NT2/D1 (cell line): ENCODE measurements at regions not wholly inside any gene's neighbourhood (a gene's known extent, or its start where the extent isn't known, plus 50 kb on each side); places are given as distances from the start of the nearest gene placed in this dataset.

ENCODE experiments used
- DNase-seq: peaks from one replicate; pipeline ENCODE4 v3.0.0-alpha.2; 2011; ENCODE audit warnings: low read depth, low spot score
- H3K27me3 ChIP-seq: 2 replicates; pipeline ENCODE4 v1.6.0; 2011; ENCODE audit warnings: mild to moderate bottlenecking; ENCODE audit not compliant: insufficient read length, insufficient read depth
- H3K36me3 ChIP-seq: 2 replicates; pipeline ENCODE4 v1.6.1; 2011; ENCODE audit warnings: mild to moderate bottlenecking, low read length, mixed read lengths; ENCODE audit not compliant: insufficient read depth, insufficient read length
- H3K4me1 ChIP-seq: 2 replicates; pipeline ENCODE4 v1.5.1; 2011; ENCODE audit not compliant: insufficient read depth, insufficient read length
- H3K4me3 ChIP-seq: 2 replicates; pipeline ENCODE4 v1.5.1; 2011; ENCODE audit warnings: low read depth; ENCODE audit not compliant: insufficient read length
- H3K9ac ChIP-seq: 2 replicates; pipeline ENCODE4 v1.6.0; 2011; ENCODE audit warnings: low read depth; ENCODE audit not compliant: insufficient read length
- H3K9me3 ChIP-seq: 2 replicates; pipeline ENCODE4 v1.5.1; 2011; ENCODE audit warnings: mild to moderate bottlenecking, low read length; ENCODE audit not compliant: insufficient read depth
- SUZ12 ChIP-seq: IDR thresholded peaks from 2 replicates; pipeline ENCODE4 v1.6.1; 2011; ENCODE audit not compliant: insufficient read length, insufficient read depth; ENCODE audit errors: extremely low read depth
- YY1 ChIP-seq: IDR thresholded peaks from 2 replicates; pipeline ENCODE4 v1.6.1; 2011; ENCODE audit not compliant: insufficient read length, insufficient read depth
- ZNF274 ChIP-seq: IDR thresholded peaks from 2 replicates; pipeline ENCODE4 v1.6.1; 2011; ENCODE audit warnings: mild to moderate bottlenecking, low read depth, low read length

DNA sequence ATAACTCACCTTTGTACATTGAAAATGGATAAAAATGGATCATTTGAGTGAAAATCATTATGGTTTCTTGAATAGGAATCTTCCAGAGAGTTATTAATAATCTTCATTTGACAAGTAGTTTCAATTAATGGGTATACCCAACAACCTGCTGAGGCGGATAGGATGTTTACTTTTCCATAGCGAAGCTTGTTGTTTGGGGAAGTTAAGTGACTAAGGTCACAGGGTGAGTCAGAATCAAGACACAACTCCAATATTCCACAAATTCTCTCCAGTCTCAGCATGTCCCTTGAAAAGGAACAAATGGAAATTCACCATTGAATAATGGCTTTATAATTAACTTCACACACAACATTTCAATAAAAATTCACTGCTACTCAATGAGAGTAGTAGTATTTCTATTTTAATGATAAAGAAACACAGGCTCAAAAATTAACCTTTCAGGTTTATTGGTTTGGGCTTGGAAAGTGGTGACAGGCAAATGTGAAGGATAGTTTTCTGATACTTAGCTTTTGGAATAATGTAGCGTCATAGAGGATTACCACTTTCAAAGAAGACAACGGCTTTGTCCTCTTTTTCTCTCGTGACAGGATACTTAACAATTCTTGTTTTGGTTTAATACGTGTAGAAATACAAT is 211.3 kb downstream of the GPD2 start:
- no peak for TF ChIP-seq ZNF274
- TF ChIP-seq SUZ12: no peak
- no peak for TF ChIP-seq YY1
- Histone ChIP-seq H3K27me3 (no peaks in the 10 kb centered on the region), H3K9me3 (no peaks in the 10 kb centered on the region), H3K4me1 (peaks cover 2% of the 10 kb centered on the region), H3K4me3 (no peak overlapping the region), H3K9ac (no peak overlapping the region), H3K36me3 (no peaks in the 10 kb centered on the region)
- no peak for DNase-seq

DNA sequence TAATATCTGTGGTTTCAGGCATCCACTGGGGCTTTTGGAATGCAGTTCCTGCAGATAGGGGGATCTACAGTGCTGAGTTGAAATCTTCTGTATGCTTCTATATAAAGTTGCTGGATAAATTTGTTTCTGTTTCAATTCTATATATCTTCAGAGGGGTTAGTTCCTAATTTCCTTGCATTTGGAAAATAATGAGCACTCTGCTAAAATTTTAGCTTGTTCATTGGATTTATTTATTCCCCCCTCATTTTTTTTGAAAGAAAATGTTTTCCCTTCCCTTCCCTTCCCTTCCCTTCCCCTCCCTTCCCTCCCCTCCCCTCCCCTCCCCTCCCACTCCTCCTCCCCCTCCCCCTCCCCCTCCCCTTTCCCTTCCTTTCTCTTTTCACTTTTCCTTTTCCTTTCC is 212.3 kb downstream of the GPD2 start:
- Histone ChIP-seq H3K9ac (no peak overlapping the region), H3K4me1 (peaks cover 2% of the 10 kb centered on the region)

GRCh38 chr2:156649596-156649995 is 213.4 kb downstream of the GPD2 start:
- Histone ChIP-seq H3K4me3 (no peak overlapping the region), H3K36me3 (no peaks in the 10 kb centered on the region), H3K9ac (no peak overlapping the region), H3K27me3 (no peaks in the 10 kb centered on the region), H3K9me3 (no peaks in the 10 kb centered on the region), H3K4me1 (peaks cover 2% of the 10 kb centered on the region)
- DNase-seq: no peak
- no peak for TF ChIP-seq SUZ12
- TF ChIP-seq ZNF274: no peak
- TF ChIP-seq YY1: no peak

More for the DNA sequence above, 212.3 kb downstream of the GPD2 start:
- H3K36me3 ChIP-seq: no peaks in the 10 kb centered on the region
- H3K4me3 ChIP-seq: no peak overlapping the region
- TF ChIP-seq SUZ12: no peak
- no peak for TF ChIP-seq YY1
- no peak for TF ChIP-seq ZNF274
- H3K9me3 ChIP-seq: no peaks in the 10 kb centered on the region
- no peak for DNase-seq
- H3K27me3 ChIP-seq: no peaks in the 10 kb centered on the region

DNA sequence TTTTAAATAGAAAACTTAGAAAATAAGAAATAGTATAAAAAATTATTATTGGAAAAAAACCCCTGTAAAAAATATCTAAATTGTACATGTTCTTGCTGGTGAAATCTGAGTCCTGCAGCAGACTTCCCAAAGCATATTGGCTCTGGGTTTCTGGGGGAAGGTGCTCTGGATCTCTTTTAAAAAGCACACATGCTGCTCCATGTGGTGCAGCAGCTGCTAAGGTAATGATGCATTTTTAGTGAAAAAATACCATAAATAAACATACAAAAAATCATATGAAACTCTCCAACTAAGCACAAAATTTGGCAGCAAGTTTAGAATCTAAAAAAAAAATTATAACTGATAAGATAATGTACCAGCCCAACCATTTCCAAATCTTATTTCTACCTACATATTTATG is 216.5 kb downstream of the GPD2 start:
- Histone ChIP-seq H3K27me3 (no peaks in the 10 kb centered on the region), H3K9me3 (no peaks in the 10 kb centered on the region), H3K36me3 (no peaks in the 10 kb centered on the region), H3K4me1 (peaks cover 2% of the 10 kb centered on the region), H3K9ac (no peak overlapping the region), H3K4me3 (no peak overlapping the region)
- no peak for DNase-seq
- TF ChIP-seq YY1 (no peak), SUZ12 (no peak), ZNF274 (no peak)

DNA sequence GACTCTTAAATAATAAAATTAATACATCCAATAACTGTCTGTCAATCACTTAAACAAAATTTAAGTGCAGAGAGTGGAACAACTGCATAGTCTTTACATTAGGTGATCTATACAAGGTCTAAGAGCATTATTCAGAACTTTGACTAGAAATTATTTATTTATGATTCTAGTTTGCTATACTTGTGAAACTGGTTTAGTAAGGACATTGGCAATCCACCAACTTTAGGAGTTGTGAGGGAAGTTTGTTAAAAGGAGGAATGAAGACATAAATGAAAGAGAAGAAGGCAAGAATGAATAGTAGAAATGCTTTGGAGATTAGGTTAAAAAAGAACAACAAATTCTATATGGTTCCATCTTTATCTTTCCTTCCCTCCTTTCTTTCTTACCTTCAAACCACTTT is 217.5 kb downstream of the GPD2 start:
- no peaks in the 10 kb centered on the region for H3K9me3 ChIP-seq
- TF ChIP-seq SUZ12 (no peak), YY1 (no peak), ZNF274 (no peak)
- DNase-seq: no peak
- no peaks in the 10 kb centered on the region for H3K27me3 ChIP-seq
- no peak overlapping the region for H3K9ac ChIP-seq
- peaks cover 2% of the 10 kb centered on the region for H3K4me1 ChIP-seq
- no peaks in the 10 kb centered on the region for H3K36me3 ChIP-seq
- H3K4me3 ChIP-seq: no peak overlapping the region

GRCh38 chr2:156657809-156658208 is 221.6 kb downstream of the GPD2 start:
- Histone ChIP-seq H3K9ac (no peak overlapping the region), H3K36me3 (no peaks in the 10 kb centered on the region), H3K4me1 (no peaks in the 10 kb centered on the region), H3K27me3 (no peaks in the 10 kb centered on the region), H3K4me3 (no peak overlapping the region), H3K9me3 (no peaks in the 10 kb centered on the region)
- DNase-seq: no peak
- TF ChIP-seq ZNF274 (no peak), YY1 (no peak), SUZ12 (no peak)

GRCh38 chr2:156659694-156660093 is 223.5 kb downstream of the GPD2 start:
- TF ChIP-seq ZNF274 (no peak), SUZ12 (no peak)

More at GRCh38 chr2:156659694-156660093, 223.5 kb downstream of the GPD2 start:
- H3K36me3 ChIP-seq: no peaks in the 10 kb centered on the region
- no peak overlapping the region for H3K4me3 ChIP-seq
- DNase-seq: no peak
- no peaks in the 10 kb centered on the region for H3K9me3 ChIP-seq
- no peak overlapping the region for H3K9ac ChIP-seq
- no peaks in the 10 kb centered on the region for H3K4me1 ChIP-seq
- no peaks in the 10 kb centered on the region for H3K27me3 ChIP-seq
